GM12878 (cell line): ENCODE measurements at regions not wholly inside any gene's neighbourhood (a gene's known extent, or its start where the extent isn't known, plus 50 kb on each side); places are given as distances from the start of the nearest gene placed in this dataset.

Experiments
- CTCF ChIP-seq, 3 experiments: IDR thresholded peaks in 2 of 3; conservative IDR thresholded peaks in 1 of 3; 2 replicates each; pipeline ENCODE4 v1.5.1; 2011; ENCODE audit warnings: low read depth in 3 of 3, low read length in 3 of 3, mild to moderate bottlenecking in 3 of 3, control low read depth in 2 of 3, moderate library complexity in 2 of 3, inconsistent platforms in 1 of 3, mixed read lengths in 1 of 3; ENCODE audit not compliant: control insufficient read depth in 2 of 3, insufficient read depth in 1 of 3; ENCODE audit errors: extremely low read depth in 1 of 3
- JUND ChIP-seq: IDR thresholded peaks from 2 replicates; pipeline ENCODE4 v1.6.1; 2012; ENCODE audit warnings: low read depth, mild to moderate bottlenecking, low read length, improper control_type of control experiment, moderate library complexity
- REST ChIP-seq: IDR thresholded peaks from 2 replicates; pipeline ENCODE4 v1.6.1; 2012; ENCODE audit warnings: mild to moderate bottlenecking, low read depth, low read length

GRCh38 chrX:144946666-144947065, 300.6 kb upstream of the SPANXN1 start:
- TF ChIP-seq JUND: no peak
- TF ChIP-seq REST: no peak
- no peak for TF ChIP-seq CTCF (IDR thresholded peaks at IDR 0.05 in 2 of 3, conservative IDR thresholded peaks at IDR 0.05 in 1 of 3; ENCODE audit: control insufficient read depth in 2 of 3, extremely low read depth in 1 of 3, insufficient read depth in 1 of 3, low read depth in 3 of 3, low read length in 3 of 3)
